GM19452 (cell line): ENCODE measurements at regions not wholly inside any gene's neighbourhood (a gene's known extent, or its start where the extent isn't known, plus 50 kb on each side); places are given as distances from the start of the nearest gene placed in this dataset.
"Not testable (repeated sequence)": the region's sequence is repeated elsewhere in the genome, so short reads cannot be mapped to it uniquely, and the experiment has no call there.

Experiments
- ATAC-seq: cut with Tn5 transposase; IDR thresholded peaks from one replicate; pipeline ENCODE4 v1.9.1; 2021; ENCODE audit not compliant: unreplicated experiment

- ATAC-seq = no peak
Measured at GRCh38 chr20:28562510-28562898, 2695.0 kb upstream of the DEFB115 start.

DNA sequence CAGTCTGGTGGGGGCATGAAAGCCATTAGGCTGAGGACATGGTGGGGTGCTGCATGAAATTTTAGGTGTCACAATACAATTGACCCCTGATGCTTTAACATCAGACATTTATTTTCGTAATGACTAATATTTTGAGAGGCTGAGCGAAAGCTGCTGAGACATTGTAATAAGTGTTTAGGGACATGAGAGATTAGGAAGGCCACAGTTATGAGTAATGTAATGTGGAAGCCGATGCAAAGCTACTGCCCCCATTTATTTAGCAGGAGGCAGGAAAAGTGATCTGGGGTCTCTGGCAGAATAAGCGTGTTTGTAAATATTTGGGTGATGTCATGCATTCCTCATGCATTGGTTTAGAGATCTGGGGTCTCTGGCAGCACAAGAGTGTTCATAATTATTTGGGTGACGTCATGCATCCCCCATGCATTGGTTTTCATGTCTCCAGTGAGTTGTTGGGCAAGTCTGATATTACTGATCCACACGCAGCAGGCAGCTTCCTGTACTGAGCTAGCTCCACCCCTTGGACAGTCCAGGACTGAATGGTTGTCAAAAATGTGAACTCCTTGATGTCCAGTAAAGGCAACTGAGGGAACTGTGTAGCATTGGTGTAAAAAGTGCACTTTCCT, 2694.5 kb upstream of the DEFB115 start:
- ATAC-seq = not testable (repeated sequence)

- not testable (repeated sequence) for ATAC-seq
Measured at GRCh38 chr20:28564024-28564423, 2693.4 kb upstream of the DEFB115 start.

- not testable (repeated sequence) for ATAC-seq
Measured at GRCh38 chr20:28564688-28565463, 2692.6 kb upstream of the DEFB115 start.

DNA sequence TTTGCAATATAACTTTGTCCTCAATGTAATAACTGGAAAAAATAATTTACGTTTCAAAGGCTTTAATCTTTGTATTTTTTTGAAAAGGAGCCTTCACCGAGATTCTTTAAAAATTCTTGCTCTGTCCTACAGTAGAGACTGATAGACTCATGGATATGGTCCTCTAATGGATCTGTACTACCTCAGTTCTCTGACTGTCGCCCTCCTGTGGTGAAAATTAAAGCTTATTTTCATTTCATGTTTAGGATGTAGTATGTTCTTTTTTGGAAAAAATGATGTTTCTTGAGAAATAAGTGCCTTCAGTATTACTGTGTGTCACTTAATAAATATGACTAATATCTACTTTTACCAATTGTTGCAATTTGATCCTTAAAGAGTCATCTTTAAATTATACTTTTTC, 2681.5 kb upstream of the DEFB115 start:
- ATAC-seq = not testable (repeated sequence)

GRCh38 chr20:28591680-28592079, 2665.8 kb upstream of the DEFB115 start:
- ATAC-seq = not testable (repeated sequence)

- not testable (repeated sequence) for ATAC-seq
Measured at GRCh38 chr20:28593383-28593782, 2664.1 kb upstream of the DEFB115 start.

DNA sequence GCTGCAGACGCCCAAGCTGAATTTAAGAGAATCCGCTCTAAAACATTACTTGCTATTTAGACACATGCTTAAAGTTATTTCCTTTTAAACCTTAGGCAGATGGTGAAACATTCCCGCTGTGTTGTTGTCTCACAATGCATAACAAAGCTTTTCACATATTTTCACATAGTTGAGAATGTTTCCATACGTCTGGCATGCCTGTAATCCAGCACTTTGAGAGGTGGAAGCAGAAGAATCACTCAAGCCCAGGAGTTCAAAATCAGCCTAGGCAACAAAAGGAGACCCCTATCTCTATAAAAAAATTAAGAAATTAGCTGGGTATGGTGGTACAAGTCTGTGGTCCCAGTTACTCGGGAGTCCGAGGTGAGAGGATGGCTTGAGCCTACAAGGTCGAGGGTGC, 2663.0 kb upstream of the DEFB115 start:
- ATAC-seq = not testable (repeated sequence)

DNA sequence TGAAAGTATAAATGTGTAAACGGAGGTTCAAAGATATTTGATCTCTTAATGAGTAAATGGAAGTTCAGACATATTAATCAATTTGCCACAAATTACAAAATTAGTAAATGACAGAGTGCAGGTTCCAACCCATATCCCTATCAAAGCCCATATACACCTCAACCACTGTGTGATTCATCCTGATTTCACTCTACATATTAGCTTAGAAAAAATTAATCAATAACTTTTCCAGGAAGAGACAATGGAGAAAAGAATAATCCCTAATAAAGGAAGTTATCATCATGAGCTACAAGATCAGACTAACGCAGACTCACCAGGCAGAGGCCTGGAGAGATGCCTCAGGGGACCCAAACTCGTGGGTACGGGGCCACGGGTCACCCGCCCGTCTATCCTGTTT, 2655.5 kb upstream of the DEFB115 start:
- ATAC-seq = not testable (repeated sequence)

- ATAC-seq = peak; percentile 99
Measured at GRCh38 chr20:28602403-28603217, 2654.9 kb upstream of the DEFB115 start.

DNA sequence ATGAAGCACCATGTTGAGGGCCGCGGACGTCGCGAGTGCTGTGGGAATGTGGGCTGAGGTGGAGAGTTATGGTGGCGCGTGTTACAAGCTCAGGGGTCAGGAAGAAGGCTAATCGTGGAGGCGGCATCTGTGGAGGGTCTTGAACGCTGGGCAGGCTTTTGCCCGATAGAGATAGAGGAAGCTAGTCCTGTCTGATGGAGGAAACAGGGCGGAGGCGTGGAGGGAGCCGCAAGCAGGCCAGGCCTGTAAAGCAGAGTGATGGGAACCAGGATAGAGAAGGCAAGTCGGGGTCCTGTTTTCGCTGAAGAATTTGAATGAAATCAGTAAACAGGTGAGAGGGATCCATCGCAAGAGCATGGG, 2654.3 kb upstream of the DEFB115 start:
- not testable (repeated sequence) for ATAC-seq

DNA sequence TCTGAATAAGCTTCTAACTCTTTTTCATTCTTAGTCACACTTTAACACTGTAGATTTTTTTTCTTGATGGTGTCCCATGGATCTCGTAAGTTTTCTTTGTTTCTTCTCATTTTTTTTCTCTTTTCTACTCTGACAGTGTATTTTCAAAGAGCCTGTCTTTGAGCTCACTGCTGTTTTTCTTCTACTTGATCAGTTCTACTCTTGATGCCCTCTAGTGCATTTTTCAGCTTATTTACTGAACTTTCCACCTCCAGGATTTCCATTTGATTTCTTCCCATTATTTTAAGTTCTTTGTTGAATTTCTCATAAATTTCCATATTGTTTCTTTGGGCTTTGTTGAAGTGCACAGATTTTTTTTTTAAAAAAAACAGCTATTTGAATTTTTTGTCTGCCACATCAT, 2641.1 kb upstream of the DEFB115 start:
- no peak for ATAC-seq

- not testable (repeated sequence) for ATAC-seq
Measured at GRCh38 chr20:28619956-28620651, 2637.4 kb upstream of the DEFB115 start.

- not testable (repeated sequence) for ATAC-seq
Measured at GRCh38 chr20:28625112-28625511, 2632.4 kb upstream of the DEFB115 start.

GRCh38 chr20:28640831-28641230, 2616.6 kb upstream of the DEFB115 start:
- ATAC-seq = not testable (repeated sequence)
